GM23338 (cell line): ENCODE measurements at regions not wholly inside any gene's neighbourhood (a gene's known extent, or its start where the extent isn't known, plus 50 kb on each side); places are given as distances from the start of the nearest gene placed in this dataset.

ENCODE experiments used
- ATAC-seq: fragments of 200-7000 bp; cut with Tn5 transposase; 3 replicates; pipeline ENCODE4 v1.9.1; 2020
- DNase-seq: peaks from one replicate; pipeline ENCODE4 v3.0.0-alpha.2; 2015; ENCODE audit warnings: low spot score
- H2AFZ ChIP-seq: fragments of 200-600 bp; sonication (generic); 2 replicates; pipeline ENCODE4 v1.8.0; 2016; ENCODE audit warnings: antibody characterized with exemption, mild to moderate bottlenecking, moderate library complexity
- H3F3A ChIP-seq: fragments of 200-600 bp; sonication (generic); replicated peaks from 2 replicates; pipeline ENCODE4 v1.8.0; 2017; ENCODE audit warnings: antibody characterized with exemption, mixed run types, low read depth
- H3K27ac ChIP-seq: fragments of 200-600 bp; sonication (generic); 2 replicates; pipeline ENCODE4 v1.6.1; 2016; ENCODE audit warnings: low read depth
- H3K27me3 ChIP-seq: fragments of 200-600 bp; sonication (generic); 2 replicates; pipeline ENCODE4 v1.8.0; 2016; ENCODE audit warnings: mild to moderate bottlenecking, mixed run types, moderate library complexity; ENCODE audit not compliant: insufficient read depth
- H3K36me3 ChIP-seq: fragments of 200-600 bp; sonication (generic); 2 replicates; pipeline ENCODE4 v1.8.0; 2016; ENCODE audit warnings: mild to moderate bottlenecking; ENCODE audit not compliant: insufficient read depth
- H3K4me1 ChIP-seq: fragments of 200-600 bp; sonication (generic); 2 replicates; pipeline ENCODE4 v1.8.0; 2016; ENCODE audit warnings: mild to moderate bottlenecking, moderate library complexity; ENCODE audit not compliant: insufficient read depth
- H3K4me2 ChIP-seq: fragments of 200-600 bp; sonication (generic); 2 replicates; pipeline ENCODE4 v1.7.1; 2017; ENCODE audit warnings: mixed run types
- H3K4me3 ChIP-seq: fragments of 200-600 bp; sonication (generic); 2 replicates; pipeline ENCODE4 v1.6.1; 2016; ENCODE audit warnings: mixed run types
- H3K79me2 ChIP-seq: fragments of 200-600 bp; sonication (generic); replicated peaks from 2 replicates; pipeline ENCODE4 v1.8.0; 2017; ENCODE audit warnings: mild to moderate bottlenecking; ENCODE audit not compliant: insufficient read depth
- H3K9me2 ChIP-seq: fragments of 200-600 bp; sonication (generic); 2 replicates; pipeline ENCODE4 v1.8.0; 2017; ENCODE audit not compliant: insufficient read depth
- H4K20me1 ChIP-seq: fragments of 200-600 bp; sonication (generic); replicated peaks from 2 replicates; pipeline ENCODE4 v1.8.0; 2017; ENCODE audit warnings: mild to moderate bottlenecking; ENCODE audit not compliant: insufficient read depth
- H3K27ac Mint-ChIP-seq: 2 replicates; pipeline ENCODE4 v1.8.0; 2020; ENCODE audit warnings: inconsistent platforms, mild to moderate bottlenecking, moderate library complexity, mixed read lengths
- H3K27me3 Mint-ChIP-seq: 3 replicates; pipeline ENCODE4 v1.8.0; 2022; ENCODE audit warnings: low read depth, mild to moderate bottlenecking, moderate library complexity, mixed read lengths, inconsistent platforms; ENCODE audit not compliant: insufficient read depth, poor library complexity
- H3K36me3 Mint-ChIP-seq: 3 replicates; pipeline ENCODE4 v1.8.0; 2021; ENCODE audit warnings: low read depth, mild to moderate bottlenecking, inconsistent platforms, moderate library complexity, mixed read lengths
- H3K4me1 Mint-ChIP-seq: 3 replicates; pipeline ENCODE4 v1.8.0; 2020; ENCODE audit warnings: mild to moderate bottlenecking, inconsistent platforms, mixed read lengths
- H3K4me3 Mint-ChIP-seq: 3 replicates; pipeline ENCODE4 v1.8.0; 2021; ENCODE audit warnings: moderate library complexity, mild to moderate bottlenecking, inconsistent platforms, mixed read lengths
- H3K9me3 Mint-ChIP-seq: 3 replicates; pipeline ENCODE4 v1.8.0; 2020; ENCODE audit warnings: moderate library complexity, mild to moderate bottlenecking, inconsistent platforms, mixed read lengths
- CREB1 ChIP-seq: fragments of 250-450 bp; sonication (Bioruptor Pico); IDR thresholded peaks from 2 replicates; pipeline ENCODE4 v1.5.0; 2020; ENCODE audit warnings: low read depth, mild to moderate bottlenecking, moderate library complexity
- CTCF ChIP-seq, 2 experiments: fragments of 200-600 bp in 1 of 2; sonication (generic) in 1 of 2; conservative IDR thresholded peaks; 2 replicates each; pipeline versions ENCODE4 v1.5.1 to v1.6.1; 2016 to 2017; ENCODE audit warnings: antibody characterized with exemption in 2 of 2, low read depth in 2 of 2, mild to moderate bottlenecking in 2 of 2, moderate library complexity in 1 of 2
- ETS1 ChIP-seq: IDR thresholded peaks from 2 replicates; pipeline ENCODE4 v1.6.1; 2016; ENCODE audit warnings: antibody characterized with exemption
- EZH2 ChIP-seq: fragments of 200-600 bp; sonication (generic); IDR thresholded peaks from one replicate; pipeline ENCODE4 v1.8.0; 2017; ENCODE audit warnings: antibody characterized with exemption, mild to moderate bottlenecking, low read depth; ENCODE audit not compliant: unreplicated experiment
- EZH2phosphoT487 ChIP-seq: fragments of 200-600 bp; sonication (generic); IDR thresholded peaks from one replicate; pipeline ENCODE4 v1.8.1; 2018; ENCODE audit warnings: antibody characterized with exemption; ENCODE audit not compliant: unreplicated experiment
- JUNB ChIP-seq: IDR thresholded peaks from one replicate; pipeline ENCODE4 v1.6.1; 2016; ENCODE audit warnings: antibody characterized with exemption; ENCODE audit not compliant: unreplicated experiment
- NANOG ChIP-seq: IDR thresholded peaks from 2 replicates; pipeline ENCODE4 v1.6.1; 2016; ENCODE audit warnings: antibody characterized with exemption, borderline replicate concordance
- POLR2AphosphoS5 ChIP-seq: IDR thresholded peaks from 2 replicates; pipeline ENCODE4 v1.6.1; 2016; ENCODE audit warnings: antibody characterized with exemption, low read depth
- REST ChIP-seq: IDR thresholded peaks from one replicate; pipeline ENCODE4 v1.6.1; 2018; ENCODE audit warnings: antibody characterized with exemption; ENCODE audit not compliant: unreplicated experiment
- STAT1 ChIP-seq: IDR thresholded peaks from one replicate; pipeline ENCODE4 v1.6.1; 2016; ENCODE audit warnings: antibody characterized with exemption; ENCODE audit not compliant: unreplicated experiment
- ZNF114 ChIP-seq: fragments of 250-450 bp; sonication (Bioruptor Pico); IDR thresholded peaks from 2 replicates; pipeline ENCODE4 v1.5.0; 2020; ENCODE audit warnings: mild to moderate bottlenecking, moderate library complexity
- ZNF331 ChIP-seq: fragments of 250-450 bp; sonication (Bioruptor Pico); IDR thresholded peaks from 2 replicates; pipeline ENCODE4 v1.5.0; 2020; ENCODE audit warnings: low read depth, mild to moderate bottlenecking, moderate library complexity
- ZNF462 ChIP-seq: fragments of 250-450 bp; sonication (Bioruptor Pico); IDR thresholded peaks from 2 replicates; pipeline ENCODE4 v1.5.0; 2020; ENCODE audit warnings: mild to moderate bottlenecking, moderate library complexity

- H3F3A ChIP-seq = no peaks in the 10 kb centered on the region
- H3K79me2 ChIP-seq = no peaks in the 10 kb centered on the region
- no peaks in the 10 kb centered on the region for H4K20me1 ChIP-seq
- H3K4me3 ChIP-seq = no peak overlapping the region
- no peaks in the 10 kb centered on the region for H3K4me1 ChIP-seq
- no peak for DNase-seq
- H3K27me3 ChIP-seq = no peaks in the 10 kb centered on the region
- peaks cover 3% of the 10 kb centered on the region; the same call in 1 of the 2 replicates for H3K9me2 ChIP-seq
- no peaks in the 10 kb centered on the region for H3K27me3 Mint-ChIP-seq
- TF ChIP-seq POLR2AphosphoS5 (no peak), ETS1 (no peak), JUNB (no peak), CREB1 (CRISPR knock-in tag) (no peak), EZH2 (no peak), CTCF (conservative IDR thresholded peaks at IDR 0.05; ENCODE audit: low read depth in 2 of 2) (no peak), ZNF331 (no peak), NANOG (no peak), STAT1 (no peak), ZNF462 (CRISPR knock-in tag) (no peak), EZH2phosphoT487 (no peak), REST (no peak), ZNF114 (CRISPR knock-in tag) (no peak)
- no peaks in the 10 kb centered on the region for H3K36me3 ChIP-seq
- H2AFZ ChIP-seq = no peak overlapping the region
- H3K4me2 ChIP-seq = no peak overlapping the region
- H3K27ac ChIP-seq = no peak overlapping the region
- H3K4me1 Mint-ChIP-seq = 0 out of 3 replicates have a peak, but pooled peaks cover 4% of the 10 kb centered on the region
- no peak overlapping the region for H3K4me3 Mint-ChIP-seq
- H3K9me3 Mint-ChIP-seq = no peaks in the 10 kb centered on the region
- no peak for ATAC-seq
- H3K36me3 Mint-ChIP-seq = no peaks in the 10 kb centered on the region
- no peak overlapping the region; the same call in 1 of the 2 replicates for H3K27ac Mint-ChIP-seq
Observed at GRCh38 chr5:23446424-23446823, 61.0 kb upstream of the PRDM9 start.
